ENCODE measurements at regions not wholly inside any gene's neighbourhood (a gene's known extent, or its start where the extent isn't known, plus 50 kb on each side); places are given as distances from the start of the nearest gene placed in this dataset.

DNA sequence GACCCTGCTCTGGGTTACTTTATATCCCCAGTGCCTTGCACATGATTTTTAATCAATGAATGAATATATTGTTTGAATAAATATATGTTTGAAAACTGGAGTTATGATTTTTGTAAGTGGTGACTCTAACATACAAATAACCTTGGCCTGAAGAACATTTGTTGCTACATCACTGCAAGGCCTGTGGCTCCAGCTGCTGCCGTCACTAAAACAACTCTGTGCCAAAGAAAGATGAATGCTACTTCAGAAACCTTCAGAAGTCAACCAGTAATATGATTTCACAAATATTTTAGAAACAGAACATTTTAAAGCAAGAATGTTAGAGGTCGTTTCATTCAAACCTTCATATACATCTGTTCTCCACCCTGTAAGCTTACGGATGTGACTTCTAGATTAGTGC, 60.6 kb upstream of the SEC16B start:
- TF ChIP-seq, protein P1, sequence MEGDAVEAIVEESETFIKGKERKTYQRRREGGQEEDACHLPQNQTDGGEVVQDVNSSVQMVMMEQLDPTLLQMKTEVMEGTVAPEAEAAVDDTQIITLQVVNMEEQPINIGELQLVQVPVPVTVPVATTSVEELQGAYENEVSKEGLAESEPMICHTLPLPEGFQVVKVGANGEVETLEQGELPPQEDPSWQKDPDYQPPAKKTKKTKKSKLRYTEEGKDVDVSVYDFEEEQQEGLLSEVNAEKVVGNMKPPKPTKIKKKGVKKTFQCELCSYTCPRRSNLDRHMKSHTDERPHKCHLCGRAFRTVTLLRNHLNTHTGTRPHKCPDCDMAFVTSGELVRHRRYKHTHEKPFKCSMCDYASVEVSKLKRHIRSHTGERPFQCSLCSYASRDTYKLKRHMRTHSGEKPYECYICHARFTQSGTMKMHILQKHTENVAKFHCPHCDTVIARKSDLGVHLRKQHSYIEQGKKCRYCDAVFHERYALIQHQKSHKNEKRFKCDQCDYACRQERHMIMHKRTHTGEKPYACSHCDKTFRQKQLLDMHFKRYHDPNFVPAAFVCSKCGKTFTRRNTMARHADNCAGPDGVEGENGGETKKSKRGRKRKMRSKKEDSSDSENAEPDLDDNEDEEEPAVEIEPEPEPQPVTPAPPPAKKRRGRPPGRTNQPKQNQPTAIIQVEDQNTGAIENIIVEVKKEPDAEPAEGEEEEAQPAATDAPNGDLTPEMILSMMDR (IDR thresholded peaks at IDR 0.05; ENCODE audit: low read length) = no peak
- TF ChIP-seq EZH2 (IDR thresholded peaks at IDR 0.05; ENCODE audit: borderline replicate concordance, low read length) = no peak

Data from OCI-LY1 (cell line).